ENCODE measurements at regions not wholly inside any gene's neighbourhood (a gene's known extent, or its start where the extent isn't known, plus 50 kb on each side); places are given as distances from the start of the nearest gene placed in this dataset.

DNA sequence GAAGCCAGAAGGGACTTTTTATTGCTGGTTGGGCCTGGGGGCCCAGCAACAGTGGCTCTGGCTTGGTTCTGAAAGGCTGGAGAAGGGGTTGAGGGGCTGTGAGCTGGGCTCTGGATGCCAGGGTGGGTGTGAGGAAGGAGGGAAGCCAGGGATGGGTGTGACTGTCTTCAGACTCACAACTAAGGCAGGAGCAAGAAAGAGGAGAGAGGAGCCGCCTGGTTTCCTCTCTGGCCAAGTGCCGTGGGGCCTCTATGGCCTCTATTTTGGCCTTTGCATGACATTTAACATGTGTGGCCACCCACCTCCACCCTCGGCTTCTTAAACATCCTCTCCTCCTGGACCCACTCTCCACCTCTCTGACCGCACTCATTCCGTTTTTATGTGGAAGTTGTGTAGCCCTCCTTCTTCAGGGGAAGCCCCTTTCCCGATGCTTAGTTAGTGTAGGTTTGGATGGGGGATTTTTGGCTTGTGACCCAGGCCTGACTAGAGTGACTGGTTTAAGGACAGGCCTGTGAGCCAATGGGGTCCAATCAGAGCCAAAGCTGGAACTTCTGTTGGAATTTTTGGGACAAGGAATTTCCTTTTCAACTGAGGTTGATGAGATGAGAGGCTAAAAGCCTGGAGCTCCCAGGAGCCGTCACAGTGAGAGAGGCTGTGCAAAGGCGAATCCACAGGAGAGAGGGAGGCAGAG is 517.8 kb downstream of the CCDC171 start:
- CTCF ChIA-PET = interaction anchor here (1.9 kb wide), 1 partner anchor 10 kb away, joined by 5 read pairs; no protein-coding TSS in a partner anchor
- TF ChIP-seq POLR2A (IDR thresholded peaks at IDR 0.05; ENCODE audit: low read length) = no peak
- no peak for TF ChIP-seq RAD21 (conservative IDR thresholded peaks at IDR 0.05 in 1 of 2, IDR thresholded peaks at IDR 0.05 in 1 of 2)
- 74% methylated on average over 8 of the region's 8 CpGs for WGBS (ENCODE audit: missing lambda C conversion rate)
- H3K27ac ChIP-seq = no peak overlapping the region
- no peak overlapping the region for H3K4me3 ChIP-seq
- no peak overlapping the region for H3K4me2 ChIP-seq
- no peaks in the 10 kb centered on the region for H3K4me1 ChIP-seq
- DNase-seq (ENCODE audit: low read depth in 1 of 2, low spot score in 1 of 2) = no peak
- no peak for ATAC-seq
- no peaks in the 10 kb centered on the region for H3K9me3 ChIP-seq
- POLR2A ChIA-PET = no interaction called here
- FAIRE-seq = no peak

DNA sequence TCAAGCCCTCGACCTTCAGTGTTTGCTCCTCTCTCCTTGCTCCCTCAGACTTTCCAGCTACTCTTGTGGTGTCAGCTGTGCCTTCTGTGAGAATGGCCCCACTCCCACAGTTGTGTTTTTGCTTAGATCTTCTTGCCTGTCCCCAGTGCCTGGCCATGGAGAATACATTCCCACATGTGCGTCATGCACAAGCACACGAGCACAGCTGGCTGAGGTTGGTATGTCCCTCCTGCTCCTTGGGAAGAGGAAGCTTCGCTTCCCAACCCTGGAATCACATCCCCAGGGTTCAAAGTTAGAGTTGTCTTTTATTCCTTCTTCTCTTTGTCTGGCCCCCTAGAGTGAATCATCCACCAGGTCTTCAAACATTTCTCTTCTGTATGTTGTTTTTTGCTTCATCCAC is 518.6 kb downstream of the CCDC171 start:
- Histone ChIP-seq H3K4me2 (no peak overlapping the region), H3K27ac (no peak overlapping the region), H3K4me1 (no peaks in the 10 kb centered on the region), H3K9me3 (no peaks in the 10 kb centered on the region), H3K4me3 (no peak overlapping the region)
- no peak for FAIRE-seq
- DNase-seq (ENCODE audit: low read depth in 1 of 2, low spot score in 1 of 2) = no peak
- no peak for ATAC-seq
- WGBS (ENCODE audit: missing lambda C conversion rate) = 49% methylated on average over 4 of the region's 4 CpGs
- ChIA-PET POLR2A (no interaction called here), CTCF (interaction anchor here (1.9 kb wide), 1 partner anchor 9 kb away, joined by 5 read pairs; no protein-coding TSS in a partner anchor)
- TF ChIP-seq CBX2 (IDR thresholded peaks at IDR 0.05; ENCODE audit: borderline replicate concordance, low read depth) = no peak
- no peak for TF ChIP-seq HOXB13 (CRISPR knock-in tag; IDR thresholded peaks at IDR 0.05; ENCODE audit: low read depth)
- no peak for TF ChIP-seq RAD21 (conservative IDR thresholded peaks at IDR 0.05 in 1 of 2, IDR thresholded peaks at IDR 0.05 in 1 of 2)
- TF ChIP-seq, protein P1, sequence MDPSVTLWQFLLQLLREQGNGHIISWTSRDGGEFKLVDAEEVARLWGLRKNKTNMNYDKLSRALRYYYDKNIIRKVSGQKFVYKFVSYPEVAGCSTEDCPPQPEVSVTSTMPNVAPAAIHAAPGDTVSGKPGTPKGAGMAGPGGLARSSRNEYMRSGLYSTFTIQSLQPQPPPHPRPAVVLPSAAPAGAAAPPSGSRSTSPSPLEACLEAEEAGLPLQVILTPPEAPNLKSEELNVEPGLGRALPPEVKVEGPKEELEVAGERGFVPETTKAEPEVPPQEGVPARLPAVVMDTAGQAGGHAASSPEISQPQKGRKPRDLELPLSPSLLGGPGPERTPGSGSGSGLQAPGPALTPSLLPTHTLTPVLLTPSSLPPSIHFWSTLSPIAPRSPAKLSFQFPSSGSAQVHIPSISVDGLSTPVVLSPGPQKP (IDR thresholded peaks at IDR 0.05; ENCODE audit: low read depth, low read length) = no peak
- TF ChIP-seq, protein P2, sequence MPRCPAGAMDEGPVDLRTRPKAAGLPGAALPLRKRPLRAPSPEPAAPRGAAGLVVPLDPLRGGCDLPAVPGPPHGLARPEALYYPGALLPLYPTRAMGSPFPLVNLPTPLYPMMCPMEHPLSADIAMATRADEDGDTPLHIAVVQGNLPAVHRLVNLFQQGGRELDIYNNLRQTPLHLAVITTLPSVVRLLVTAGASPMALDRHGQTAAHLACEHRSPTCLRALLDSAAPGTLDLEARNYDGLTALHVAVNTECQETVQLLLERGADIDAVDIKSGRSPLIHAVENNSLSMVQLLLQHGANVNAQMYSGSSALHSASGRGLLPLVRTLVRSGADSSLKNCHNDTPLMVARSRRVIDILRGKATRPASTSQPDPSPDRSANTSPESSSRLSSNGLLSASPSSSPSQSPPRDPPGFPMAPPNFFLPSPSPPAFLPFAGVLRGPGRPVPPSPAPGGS (IDR thresholded peaks at IDR 0.05) = no peak
- TF ChIP-seq, protein P3, sequence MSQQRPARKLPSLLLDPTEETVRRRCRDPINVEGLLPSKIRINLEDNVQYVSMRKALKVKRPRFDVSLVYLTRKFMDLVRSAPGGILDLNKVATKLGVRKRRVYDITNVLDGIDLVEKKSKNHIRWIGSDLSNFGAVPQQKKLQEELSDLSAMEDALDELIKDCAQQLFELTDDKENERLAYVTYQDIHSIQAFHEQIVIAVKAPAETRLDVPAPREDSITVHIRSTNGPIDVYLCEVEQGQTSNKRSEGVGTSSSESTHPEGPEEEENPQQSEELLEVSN (IDR thresholded peaks at IDR 0.05; ENCODE audit: borderline replicate concordance, low read depth) = no peak

DNA sequence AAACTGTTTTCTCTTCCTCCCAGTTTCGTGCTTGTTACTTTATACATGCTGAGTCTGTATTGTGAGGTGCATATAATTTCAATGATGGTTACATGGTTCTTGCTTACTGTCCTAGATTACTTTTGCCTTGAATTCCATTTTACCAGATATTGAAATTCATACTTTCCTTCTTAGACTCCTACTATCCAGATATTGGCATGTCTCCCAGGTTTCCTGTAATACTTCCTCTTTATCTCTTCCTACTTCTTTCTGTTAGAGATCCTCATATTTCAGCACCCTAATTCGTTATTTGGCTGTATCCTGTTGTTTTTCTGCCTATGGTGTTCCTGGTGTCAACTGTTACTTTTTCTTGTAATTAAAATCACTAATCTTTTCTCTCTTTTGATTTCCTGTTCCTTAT is 522.1 kb downstream of the CCDC171 start:
- WGBS (ENCODE audit: missing lambda C conversion rate) = 18% methylated on average over 2 of the region's 2 CpGs
- no peak overlapping the region for H3K4me3 ChIP-seq
- DNase-seq (ENCODE audit: low read depth in 1 of 2, low spot score in 1 of 2) = no peak
- ChIA-PET CTCF (no interaction called here), POLR2A (no interaction called here)
- no peak for TF ChIP-seq SMC3 (IDR thresholded peaks at IDR 0.05)
- TF ChIP-seq HOXA7 (CRISPR knock-in tag; IDR thresholded peaks at IDR 0.05) = no peak
- TF ChIP-seq, protein P4, sequence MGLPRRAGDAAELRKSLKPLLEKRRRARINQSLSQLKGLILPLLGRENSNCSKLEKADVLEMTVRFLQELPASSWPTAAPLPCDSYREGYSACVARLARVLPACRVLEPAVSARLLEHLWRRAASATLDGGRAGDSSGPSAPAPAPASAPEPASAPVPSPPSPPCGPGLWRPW (IDR thresholded peaks at IDR 0.05) = no peak
- TF ChIP-seq GATA3 (IDR thresholded peaks at IDR 0.05; ENCODE audit: borderline replicate concordance) = no peak
- no peak for FAIRE-seq
- H3K4me2 ChIP-seq = no peak overlapping the region
- no peaks in the 10 kb centered on the region for H3K4me1 ChIP-seq
- H3K9me3 ChIP-seq = no peaks in the 10 kb centered on the region
- H3K27ac ChIP-seq = no peak overlapping the region
- no peak for ATAC-seq

DNA sequence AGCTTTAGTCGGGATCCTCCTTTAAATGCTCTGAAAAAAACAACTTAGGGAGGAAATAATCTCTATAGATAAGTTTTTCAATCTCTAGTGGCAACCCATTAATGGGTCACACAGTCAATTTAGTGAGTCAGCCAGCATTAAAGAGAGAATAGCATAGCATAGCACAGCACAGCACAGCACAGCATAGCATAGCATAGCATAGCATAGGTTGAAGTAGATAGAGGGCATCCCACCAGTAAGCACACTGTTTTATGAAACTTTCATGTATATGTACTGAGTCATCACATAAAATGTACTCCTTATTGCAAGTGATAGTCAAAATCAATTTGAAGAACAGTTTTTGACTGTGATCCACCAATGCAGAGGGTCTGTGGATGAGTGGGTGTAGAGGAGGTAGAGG is 522.9 kb downstream of the CCDC171 start:
- ChIA-PET POLR2A (interaction anchor here (0.6 kb wide), 1 partner anchor 798 kb away, joined by 4 read pairs; no protein-coding TSS in a partner anchor), CTCF (no interaction called here)
- H3K4me3 ChIP-seq = no peak overlapping the region
- DNase-seq (ENCODE audit: low read depth in 1 of 2, low spot score in 1 of 2) (no peak), ATAC-seq (no peak), FAIRE-seq (no peak)
- no peaks in the 10 kb centered on the region for H3K9me3 ChIP-seq
- H3K4me1 ChIP-seq = no peaks in the 10 kb centered on the region
- TF ChIP-seq HOXB5 (CRISPR knock-in tag; IDR thresholded peaks at IDR 0.05) (no peak), RAD21 (conservative IDR thresholded peaks at IDR 0.05 in 1 of 2, IDR thresholded peaks at IDR 0.05 in 1 of 2) (no peak), SMC3 (IDR thresholded peaks at IDR 0.05) (no peak), FOSB (CRISPR knock-in tag; IDR thresholded peaks at IDR 0.05) (no peak), EHF (CRISPR knock-in tag; IDR thresholded peaks at IDR 0.05) (no peak), TP53 (CRISPR knock-in tag; IDR thresholded peaks at IDR 0.05) (no peak), PHF8 (IDR thresholded peaks at IDR 0.05; ENCODE audit: borderline replicate concordance, low read depth) (no peak), FOXS1 (CRISPR knock-in tag; IDR thresholded peaks at IDR 0.05) (no peak), RCOR1 (IDR thresholded peaks at IDR 0.05; ENCODE audit: low read depth, low read length) (no peak), ESRRA (IDR thresholded peaks at IDR 0.05; ENCODE audit: borderline replicate concordance, low read length) (no peak), HOXB13 (CRISPR knock-in tag; IDR thresholded peaks at IDR 0.05; ENCODE audit: low read depth) (no peak), CBX8 (IDR thresholded peaks at IDR 0.05) (no peak), CBX2 (IDR thresholded peaks at IDR 0.05; ENCODE audit: borderline replicate concordance, low read depth) (no peak), MAZ (IDR thresholded peaks at IDR 0.05; ENCODE audit: borderline replicate concordance, low read depth, low read length) (no peak), NPAS2 (CRISPR knock-in tag; IDR thresholded peaks at IDR 0.05; ENCODE audit: borderline replicate concordance) (no peak)
- TF ChIP-seq, protein P5, sequence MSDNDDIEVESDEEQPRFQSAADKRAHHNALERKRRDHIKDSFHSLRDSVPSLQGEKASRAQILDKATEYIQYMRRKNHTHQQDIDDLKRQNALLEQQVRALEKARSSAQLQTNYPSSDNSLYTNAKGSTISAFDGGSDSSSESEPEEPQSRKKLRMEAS (IDR thresholded peaks at IDR 0.05) = no peak
- TF ChIP-seq, protein P4 (IDR thresholded peaks at IDR 0.05) = no peak
- 42% methylated on average over 1 of the region's 1 CpG for WGBS (ENCODE audit: missing lambda C conversion rate)
- H3K4me2 ChIP-seq = no peak overlapping the region
- H3K27ac ChIP-seq = no peak overlapping the region
